Cardiac fibroblast (primary cell): ENCODE measurements at regions not wholly inside any gene's neighbourhood (a gene's known extent, or its start where the extent isn't known, plus 50 kb on each side); places are given as distances from the start of the nearest gene placed in this dataset.
A peak's percentile ranks its signal among the peaks of the same experiment; 100 is the strongest.

Source experiments
- DNase-seq, 2 donors: peaks; one replicate each; pipeline versions ENCODE4 v3.0.0 to v3.0.0-alpha.2; 2010; ENCODE audit warnings: low read depth in 2 of 2
- H3K4me3 ChIP-seq, 2 donors: replicated peaks in 1 of 2; 1 replicate in 1 of 2; 2 replicates in 1 of 2; pipeline ENCODE4 v1.5.1; 2011; ENCODE audit warnings: low read depth in 2 of 2, low read length in 2 of 2, mild to moderate bottlenecking in 2 of 2, moderate library complexity in 1 of 2
- CTCF ChIP-seq: IDR thresholded peaks from one replicate; pipeline ENCODE4 v1.5.1; 2011; ENCODE audit warnings: low read depth, mild to moderate bottlenecking, low read length, inconsistent platforms

GRCh38 chr2:14423145-14423906, 209.2 kb upstream of the LRATD1 start:
- no peak for TF ChIP-seq CTCF
- DNase-seq, result no peak

GRCh38 chr2:14424478-14425390, 207.8 kb upstream of the LRATD1 start:
- no peak for TF ChIP-seq CTCF
- H3K4me3 ChIP-seq, result no peak overlapping the region
- no peak for DNase-seq

More at GRCh38 chr2:14423145-14423906, 209.2 kb upstream of the LRATD1 start:
- H3K4me3 ChIP-seq, result no peak overlapping the region

- no peak for TF ChIP-seq CTCF
- DNase-seq, result no peak
- no peak overlapping the region for H3K4me3 ChIP-seq
Observed at GRCh38 chr2:14425869-14426268, 206.6 kb upstream of the LRATD1 start.

- peak in 1 of 2 donors; percentile 79 for DNase-seq
- TF ChIP-seq CTCF, result no peak
Observed at GRCh38 chr2:14428056-14428455, 204.5 kb upstream of the LRATD1 start.

GRCh38 chr2:14433946-14434495, 198.5 kb upstream of the LRATD1 start:
- no peak for DNase-seq
- TF ChIP-seq CTCF, result no peak
- no peak overlapping the region for H3K4me3 ChIP-seq

More at GRCh38 chr2:14428056-14428455, 204.5 kb upstream of the LRATD1 start:
- H3K4me3 ChIP-seq, result no peak overlapping the region

GRCh38 chr2:14445670-14446069, 186.8 kb upstream of the LRATD1 start:
- no peak for TF ChIP-seq CTCF
- no peak overlapping the region for H3K4me3 ChIP-seq

More at GRCh38 chr2:14445670-14446069, 186.8 kb upstream of the LRATD1 start:
- no peak for DNase-seq
